Body of pancreas (tissue), 4 donors: ENCODE measurements at regions not wholly inside any gene's neighbourhood (a gene's known extent, or its start where the extent isn't known, plus 50 kb on each side); places are given as distances from the start of the nearest gene placed in this dataset.

Experiments
- POLR2A ChIP-seq, 3 donors: fragments of 450-650 bp; IDR thresholded peaks; one replicate each; pipeline ENCODE4 v1.6.1; 2016; ENCODE audit warnings: antibody characterized with exemption in 3 of 3, mild to moderate bottlenecking in 2 of 3
- TF ChIP-seq, protein P1 (sequence below), 7 experiments: fragments of 450-650 bp in 4 of 7; fragments of 200-600 bp in 3 of 7; sonication (generic) in 3 of 7; IDR thresholded peaks; one replicate each; pipeline ENCODE4 v1.5.1; 2016 to 2019; ENCODE audit warnings: antibody characterized with exemption in 7 of 7

DNA sequence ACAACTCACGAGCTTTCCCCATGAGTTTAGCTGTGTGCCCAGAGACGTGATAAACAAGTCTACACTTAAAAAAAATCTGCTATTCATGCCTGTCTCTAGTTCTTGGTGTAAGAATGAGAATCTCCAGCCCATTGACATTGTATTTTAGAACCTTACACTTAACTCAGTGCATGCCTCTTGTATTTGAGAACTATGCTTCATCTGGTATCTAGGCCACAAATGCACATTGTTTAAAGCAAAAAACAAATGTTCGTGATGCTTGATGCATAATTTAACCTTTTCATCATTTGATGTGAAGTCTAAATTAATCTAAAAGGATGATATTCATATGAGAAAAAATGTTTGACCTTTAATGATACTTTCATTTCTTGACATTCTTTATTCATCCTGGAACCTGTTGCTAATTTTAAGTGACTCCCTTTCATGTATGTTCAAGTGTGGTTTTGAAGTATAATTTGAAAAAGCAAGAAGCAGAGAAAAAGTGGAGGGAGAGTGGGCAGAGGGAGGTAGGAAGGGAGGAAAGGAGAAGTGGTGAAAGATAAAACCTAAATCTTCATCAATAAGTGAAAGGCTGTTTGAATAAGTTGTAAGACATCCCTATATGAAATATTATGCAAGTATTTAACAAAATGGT lies 116.9 kb downstream of the PFDN4 start:
- TF ChIP-seq, protein P1, sequence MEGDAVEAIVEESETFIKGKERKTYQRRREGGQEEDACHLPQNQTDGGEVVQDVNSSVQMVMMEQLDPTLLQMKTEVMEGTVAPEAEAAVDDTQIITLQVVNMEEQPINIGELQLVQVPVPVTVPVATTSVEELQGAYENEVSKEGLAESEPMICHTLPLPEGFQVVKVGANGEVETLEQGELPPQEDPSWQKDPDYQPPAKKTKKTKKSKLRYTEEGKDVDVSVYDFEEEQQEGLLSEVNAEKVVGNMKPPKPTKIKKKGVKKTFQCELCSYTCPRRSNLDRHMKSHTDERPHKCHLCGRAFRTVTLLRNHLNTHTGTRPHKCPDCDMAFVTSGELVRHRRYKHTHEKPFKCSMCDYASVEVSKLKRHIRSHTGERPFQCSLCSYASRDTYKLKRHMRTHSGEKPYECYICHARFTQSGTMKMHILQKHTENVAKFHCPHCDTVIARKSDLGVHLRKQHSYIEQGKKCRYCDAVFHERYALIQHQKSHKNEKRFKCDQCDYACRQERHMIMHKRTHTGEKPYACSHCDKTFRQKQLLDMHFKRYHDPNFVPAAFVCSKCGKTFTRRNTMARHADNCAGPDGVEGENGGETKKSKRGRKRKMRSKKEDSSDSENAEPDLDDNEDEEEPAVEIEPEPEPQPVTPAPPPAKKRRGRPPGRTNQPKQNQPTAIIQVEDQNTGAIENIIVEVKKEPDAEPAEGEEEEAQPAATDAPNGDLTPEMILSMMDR (IDR thresholded peaks at IDR 0.05) = no peak
- no peak for TF ChIP-seq POLR2A (IDR thresholded peaks at IDR 0.05)
